DND-41 (cell line): ENCODE measurements at regions not wholly inside any gene's neighbourhood (a gene's known extent, or its start where the extent isn't known, plus 50 kb on each side); places are given as distances from the start of the nearest gene placed in this dataset.

Experiments used
- CTCF ChIP-seq: IDR thresholded peaks from 2 replicates; pipeline ENCODE4 v1.5.1; 2012; ENCODE audit warnings: borderline replicate concordance, low read length, moderate library complexity, mild to moderate bottlenecking; ENCODE audit not compliant: poor library complexity, severe bottlenecking; ENCODE audit errors: extremely low read depth
- EZH2 ChIP-seq: IDR thresholded peaks from 3 replicates; pipeline ENCODE4 v1.6.1; 2012; ENCODE audit warnings: borderline replicate concordance, low read depth, mild to moderate bottlenecking, moderate library complexity, low read length, inconsistent platforms; ENCODE audit not compliant: severe bottlenecking

GRCh38 chr1:29631836-29632805 lies 395.8 kb downstream of the PTPRU start:
- TF ChIP-seq CTCF (no peak), EZH2 (no peak)
